Fibroblast of peridontal ligament (primary cell): ENCODE measurements at regions not wholly inside any gene's neighbourhood (a gene's known extent, or its start where the extent isn't known, plus 50 kb on each side); places are given as distances from the start of the nearest gene placed in this dataset.

ENCODE experiments used
- DNase-seq: peaks from one replicate; pipeline ENCODE4 v3.0.0-alpha.2; 2010; ENCODE audit errors: extremely low read depth

DNA sequence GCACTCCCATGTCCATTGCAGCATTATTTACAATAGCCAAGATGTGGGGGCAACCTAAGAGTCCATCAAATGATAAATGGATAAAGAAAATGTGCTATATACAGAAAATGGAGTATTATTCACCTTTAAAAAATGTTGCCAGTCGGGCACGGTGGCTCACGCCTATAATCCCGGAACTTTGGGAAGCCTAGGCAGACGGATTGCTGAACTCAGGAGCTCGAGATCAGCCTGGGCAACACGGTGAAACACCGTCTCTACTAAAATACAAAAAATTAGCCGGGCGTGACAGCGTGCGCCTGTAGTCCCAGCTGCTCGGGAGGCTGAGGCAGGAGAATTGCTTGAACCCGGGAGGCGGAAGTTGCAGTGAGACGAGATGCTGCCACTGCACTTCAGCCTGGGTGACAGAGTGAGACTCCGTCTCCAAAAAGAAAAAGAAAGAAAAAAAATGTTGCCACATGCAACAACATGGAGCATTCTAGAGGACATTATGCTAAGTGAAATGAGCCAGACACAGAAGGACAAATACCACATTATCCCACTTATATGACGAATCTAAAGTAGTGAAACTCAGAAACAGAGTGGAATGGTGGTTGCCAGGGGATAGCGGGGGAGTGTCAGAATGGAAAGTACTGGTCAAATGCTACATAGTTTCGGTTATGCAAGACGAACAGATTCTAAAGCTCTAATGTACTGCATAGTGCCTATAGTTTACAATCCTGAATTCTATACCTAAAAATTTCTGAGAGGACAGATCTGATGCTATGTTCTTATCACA is 1385.6 kb upstream of the TMEFF2 start:
- DNase-seq, result no peak

- no peak for DNase-seq
Measured at GRCh38 chr2:193566886-193567285, 1372.2 kb upstream of the TMEFF2 start.

DNA sequence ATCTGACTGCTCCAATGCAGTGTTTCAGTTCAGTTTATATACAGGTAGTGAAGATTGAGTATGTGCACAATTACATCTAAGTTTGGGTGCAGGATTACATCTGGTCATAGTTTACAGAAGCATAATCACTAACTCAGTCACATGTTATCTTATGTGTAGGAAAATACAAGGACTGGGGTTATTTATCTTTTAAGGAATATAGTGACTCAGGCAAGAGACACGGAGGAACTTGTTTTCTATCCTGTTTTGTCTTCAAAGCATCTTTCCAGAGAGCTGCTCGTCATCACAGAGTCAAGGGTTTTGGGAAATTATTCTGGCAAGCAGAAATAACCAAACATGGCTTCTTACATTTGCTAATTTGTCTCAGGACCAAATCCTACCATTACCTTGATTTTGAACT is 1371.5 kb upstream of the TMEFF2 start:
- peak; percentile 43 for DNase-seq

GRCh38 chr2:193562031-193562430 is 1367.3 kb upstream of the TMEFF2 start:
- no peak for DNase-seq

DNA sequence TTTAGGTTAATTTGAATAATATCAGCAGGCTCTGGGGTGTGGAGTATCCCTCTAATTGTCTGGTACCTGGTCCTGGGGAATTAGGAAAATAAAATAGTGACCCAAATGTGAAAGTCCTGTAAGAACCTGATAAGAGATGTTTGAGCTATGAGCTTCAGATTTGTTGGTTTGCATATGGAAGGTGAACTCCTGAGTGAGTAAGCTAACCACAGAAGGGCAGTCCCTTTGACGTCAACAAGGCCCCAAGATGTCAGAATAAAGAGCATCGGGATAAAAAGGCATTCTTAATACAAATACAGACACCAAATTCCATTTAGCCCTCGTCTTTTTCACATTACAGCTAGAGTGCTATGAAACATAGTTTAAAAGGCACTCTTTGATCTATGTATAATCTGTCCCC is 1366.3 kb upstream of the TMEFF2 start:
- peak; percentile 2 for DNase-seq

DNA sequence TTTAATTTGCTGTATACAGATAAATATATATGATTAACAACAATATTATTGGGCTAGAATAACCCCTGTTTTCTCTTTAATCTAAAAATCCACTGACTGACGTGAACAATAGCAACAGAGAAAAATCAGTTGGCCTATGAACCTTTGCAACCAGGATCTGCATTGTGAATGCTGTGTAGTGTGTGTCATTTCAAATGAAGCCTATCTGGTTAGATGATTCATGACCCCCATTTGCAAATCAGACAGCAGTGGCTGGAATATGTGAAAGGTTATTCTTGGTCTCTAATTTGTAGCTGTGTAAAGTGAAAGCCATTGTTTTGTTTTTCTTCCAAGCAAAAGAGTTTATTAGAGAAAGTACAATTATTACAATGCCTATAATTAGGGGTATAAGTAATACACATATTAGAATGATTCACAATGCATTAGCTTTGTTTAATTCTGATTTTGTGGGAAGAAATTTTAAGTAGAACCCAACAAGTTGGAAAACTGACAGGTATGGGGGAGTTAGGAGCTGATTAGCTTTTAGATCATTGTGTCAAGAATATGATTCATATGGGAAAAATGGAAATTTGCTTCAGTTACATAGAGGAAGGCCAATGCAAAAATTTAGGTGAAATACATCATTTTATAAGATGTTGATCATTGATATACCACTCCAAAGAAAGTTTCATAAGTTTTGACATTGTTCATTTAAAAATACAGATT is 1362.2 kb upstream of the TMEFF2 start:
- peak; percentile 34 for DNase-seq

GRCh38 chr2:193549661-193550060 is 1354.9 kb upstream of the TMEFF2 start:
- no peak for DNase-seq

DNA sequence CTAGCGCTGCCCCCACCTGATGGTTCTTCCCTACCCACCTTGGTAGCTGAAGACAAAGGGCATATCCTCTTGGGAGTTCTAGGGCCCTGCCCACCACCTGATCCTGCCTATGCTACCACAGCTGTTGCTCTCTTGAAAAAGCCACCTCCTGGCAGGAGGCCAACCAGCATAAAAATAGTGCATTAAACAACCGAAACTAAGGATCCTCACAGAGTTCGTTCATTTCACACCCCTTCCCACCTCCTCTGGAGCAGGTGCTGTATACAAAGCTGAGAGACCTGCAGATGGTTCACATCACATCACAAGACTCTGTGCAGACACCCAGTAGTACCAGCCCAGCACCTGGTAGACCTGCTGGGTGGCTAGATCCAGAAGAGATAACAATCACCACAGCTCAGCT is 1348.0 kb upstream of the TMEFF2 start:
- no peak for DNase-seq

GRCh38 chr2:193539188-193539587 is 1344.5 kb upstream of the TMEFF2 start:
- no peak for DNase-seq

- no peak for DNase-seq
Measured at GRCh38 chr2:193538061-193538460, 1343.3 kb upstream of the TMEFF2 start.

DNA sequence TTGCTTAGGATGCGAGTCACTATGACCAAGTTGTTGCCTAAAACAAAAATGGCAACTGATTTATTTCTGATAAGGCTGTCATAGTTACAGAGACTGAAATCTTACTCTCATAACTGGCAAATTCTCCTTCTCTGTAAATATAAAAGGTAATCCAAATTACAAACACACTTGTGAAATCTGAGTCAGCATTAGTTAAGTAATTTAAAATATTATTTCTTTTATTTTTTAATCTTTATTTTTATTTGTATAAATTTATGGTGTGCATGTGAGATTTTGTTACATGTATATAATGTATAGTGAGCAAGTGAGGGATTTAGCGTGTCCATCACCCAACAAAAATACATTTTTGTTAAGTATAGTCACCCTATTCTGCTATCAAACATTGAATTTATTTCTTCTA is 1342.8 kb upstream of the TMEFF2 start:
- no peak for DNase-seq

- DNase-seq, result no peak
Measured at GRCh38 chr2:193528458-193528857, 1333.7 kb upstream of the TMEFF2 start.

DNA sequence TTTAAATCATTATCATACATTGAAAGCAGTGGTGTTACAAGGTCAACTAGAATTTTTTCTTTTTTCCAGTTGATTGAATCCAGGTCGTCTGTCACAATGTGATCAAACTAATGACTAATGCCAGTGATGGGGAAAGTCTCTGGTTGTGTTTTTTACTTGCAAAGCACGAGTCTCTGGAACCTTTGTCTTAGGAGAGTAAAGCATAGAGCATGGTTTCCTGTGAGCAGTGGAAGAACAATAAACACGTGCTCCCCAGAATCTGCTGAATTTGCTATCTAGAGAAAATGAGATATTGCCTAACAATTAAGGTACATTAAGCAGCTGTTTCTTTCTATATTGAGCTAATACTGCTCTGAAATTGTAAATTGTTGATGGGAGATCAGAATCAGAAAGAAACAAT is 1332.4 kb upstream of the TMEFF2 start:
- DNase-seq, result no peak

GRCh38 chr2:193523662-193524061 is 1328.9 kb upstream of the TMEFF2 start:
- peak; percentile 4 for DNase-seq

DNA sequence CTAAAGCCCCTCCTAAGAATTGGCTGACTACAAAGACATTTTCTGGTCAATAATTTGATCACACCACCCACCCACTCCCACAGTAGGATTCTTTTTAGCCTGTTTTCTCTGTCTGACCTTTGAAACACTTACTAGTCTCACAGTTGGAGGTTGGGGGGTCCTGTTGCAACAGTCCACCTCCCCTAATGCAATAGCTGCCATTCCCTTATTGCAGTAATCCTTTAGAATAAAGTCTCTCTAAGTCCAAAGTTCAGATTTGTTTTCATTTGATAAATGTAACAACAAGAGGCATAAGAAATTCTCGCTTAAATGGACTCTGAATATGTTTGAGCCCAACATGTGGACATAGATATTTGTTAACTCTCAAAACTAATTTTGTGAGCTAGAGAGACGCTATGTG is 1326.8 kb upstream of the TMEFF2 start:
- no peak for DNase-seq

DNA sequence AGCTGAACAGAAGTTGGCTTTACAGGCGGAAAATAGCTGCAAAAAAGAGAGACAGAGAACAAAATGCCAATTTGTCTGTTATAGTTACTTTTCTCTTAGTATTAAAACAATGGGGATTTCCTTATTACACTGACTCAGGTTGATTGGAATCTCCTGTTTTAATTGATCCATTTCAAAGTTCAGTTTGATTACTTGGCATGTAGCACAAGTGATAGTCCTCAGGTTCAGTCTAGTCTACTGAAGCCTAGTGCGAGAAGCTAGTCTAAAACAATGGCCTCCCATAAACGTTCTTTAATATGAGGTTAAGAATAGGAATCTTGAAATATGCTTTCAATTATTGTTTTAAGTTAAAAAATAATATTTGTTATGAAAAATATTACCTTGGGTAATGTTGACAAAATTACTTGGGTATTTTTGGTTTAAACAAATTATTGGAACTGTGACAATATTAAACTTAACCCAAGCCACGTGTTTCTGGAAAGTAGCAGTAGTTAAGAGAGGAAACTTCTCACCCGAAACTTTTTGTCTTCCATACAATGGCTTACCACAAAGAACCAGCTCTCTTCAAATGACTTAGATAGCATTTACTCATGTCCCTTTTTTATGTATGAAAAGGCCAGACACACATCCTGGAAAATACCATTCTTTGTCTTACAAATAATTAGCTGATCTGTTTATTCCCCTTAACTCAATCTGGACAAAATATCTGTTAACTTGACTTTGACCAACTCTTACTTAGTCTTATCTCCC is 1326.2 kb upstream of the TMEFF2 start:
- DNase-seq, result no peak

GRCh38 chr2:193518041-193518817 is 1323.5 kb upstream of the TMEFF2 start:
- DNase-seq, result peak; percentile 73

DNA sequence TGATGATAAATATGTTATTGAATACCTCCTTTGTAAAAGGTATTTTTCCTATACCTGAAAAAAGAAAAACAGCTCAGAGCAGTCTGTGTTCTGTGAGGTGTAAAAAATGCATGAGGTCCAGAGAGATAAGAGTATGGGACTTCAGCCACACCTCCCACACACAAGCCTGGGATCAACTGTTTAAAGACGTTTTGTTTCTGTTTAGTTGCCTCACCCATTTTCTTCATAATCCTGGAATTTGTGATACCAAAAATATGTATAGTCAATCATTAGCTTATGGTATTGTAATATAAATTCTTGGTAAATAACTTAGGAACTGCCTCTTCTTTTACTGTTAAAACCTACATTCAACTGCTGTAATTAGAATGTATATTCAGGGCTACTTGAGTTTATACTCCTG is 1322.9 kb upstream of the TMEFF2 start:
- DNase-seq, result no peak

GRCh38 chr2:193506035-193506434 is 1311.3 kb upstream of the TMEFF2 start:
- DNase-seq, result no peak

- DNase-seq, result no peak
Measured at GRCh38 chr2:193505620-193506019, 1310.9 kb upstream of the TMEFF2 start.

DNA sequence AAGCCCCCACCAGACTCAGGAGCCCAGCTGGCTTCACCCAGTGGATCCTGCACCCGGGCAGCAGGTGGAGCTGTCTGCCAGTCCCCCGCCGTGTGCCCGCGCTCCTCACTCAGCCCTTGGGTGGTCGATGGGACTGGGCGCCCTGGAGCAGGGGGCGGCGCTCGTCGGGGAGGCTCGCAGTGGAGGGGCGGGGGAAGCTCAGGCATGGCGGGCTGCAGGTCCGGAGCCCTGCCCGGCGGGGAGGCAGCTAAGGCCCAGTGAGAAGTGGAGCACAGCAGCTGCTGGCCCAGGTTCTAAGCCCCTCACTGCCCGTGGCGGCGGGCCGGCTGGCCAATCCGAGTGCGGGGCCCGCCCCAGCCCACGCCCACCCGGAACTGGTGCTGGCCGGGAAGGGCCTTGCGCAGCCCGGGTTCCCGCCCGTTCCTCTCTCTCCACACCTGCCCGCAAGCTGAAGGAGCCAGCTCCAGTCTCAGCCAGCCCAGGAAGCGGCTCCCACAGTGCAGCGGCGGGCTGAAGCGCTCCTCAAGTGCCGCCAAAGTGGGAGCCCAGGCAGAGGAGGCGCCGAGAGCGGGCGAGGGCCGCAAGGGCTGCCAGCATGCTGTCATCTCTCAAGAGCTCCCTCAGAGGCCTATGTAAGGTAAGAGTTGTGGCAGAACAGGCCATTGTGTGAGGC is 1307.8 kb upstream of the TMEFF2 start:
- no peak for DNase-seq
